ENCODE measurements at regions not wholly inside any gene's neighbourhood (a gene's known extent, or its start where the extent isn't known, plus 50 kb on each side); places are given as distances from the start of the nearest gene placed in this dataset.

- no peak for TF ChIP-seq EZH2 (IDR thresholded peaks at IDR 0.05; ENCODE audit: low read length)
- no peak for TF ChIP-seq CTCF (optimal IDR thresholded peaks at IDR 0.05 in 1 of 3, IDR thresholded peaks at IDR 0.05 in 1 of 3, conservative IDR thresholded peaks at IDR 0.05 in 1 of 3; ENCODE audit: extremely low read depth in 1 of 3, insufficient read depth in 2 of 3, low read length in 3 of 3)
Measured at GRCh38 chrX:6990552-6991193, 156.8 kb upstream of the STS start.

Data from keratinocyte (primary cell).